Sigmoid colon (tissue), 4 donors: ENCODE measurements at regions not wholly inside any gene's neighbourhood (a gene's known extent, or its start where the extent isn't known, plus 50 kb on each side); places are given as distances from the start of the nearest gene placed in this dataset.

Source experiments
- EP300 ChIP-seq, 4 donors: sonication (generic); formaldehyde crosslinking; IDR thresholded peaks; one replicate each; pipeline ENCODE4 v1.6.1; 2017; ENCODE audit warnings: antibody characterized with exemption in 4 of 4
- POLR2A ChIP-seq, 2 donors: fragments of 450-650 bp; IDR thresholded peaks; one replicate each; pipeline ENCODE4 v1.6.1; 2016; ENCODE audit warnings: antibody characterized with exemption in 2 of 2, mild to moderate bottlenecking in 2 of 2, moderate library complexity in 2 of 2
- POLR2AphosphoS5 ChIP-seq, 4 donors: sonication (generic); formaldehyde crosslinking; IDR thresholded peaks; one replicate each; pipeline ENCODE4 v1.6.1; 2017; ENCODE audit warnings: antibody characterized with exemption in 4 of 4
- TF ChIP-seq, protein P1 (sequence below), 4 experiments: fragments of 450-650 bp in 3 of 4; fragments of 200-600 bp in 1 of 4; IDR thresholded peaks; one replicate each; pipeline ENCODE4 v1.5.1; 2016 to 2019; ENCODE audit warnings: antibody characterized with exemption in 4 of 4, mild to moderate bottlenecking in 3 of 4, moderate library complexity in 2 of 4

GRCh38 chr10:21021231-21021630, 124.1 kb upstream of the NEBL start:
- TF ChIP-seq, protein P1, sequence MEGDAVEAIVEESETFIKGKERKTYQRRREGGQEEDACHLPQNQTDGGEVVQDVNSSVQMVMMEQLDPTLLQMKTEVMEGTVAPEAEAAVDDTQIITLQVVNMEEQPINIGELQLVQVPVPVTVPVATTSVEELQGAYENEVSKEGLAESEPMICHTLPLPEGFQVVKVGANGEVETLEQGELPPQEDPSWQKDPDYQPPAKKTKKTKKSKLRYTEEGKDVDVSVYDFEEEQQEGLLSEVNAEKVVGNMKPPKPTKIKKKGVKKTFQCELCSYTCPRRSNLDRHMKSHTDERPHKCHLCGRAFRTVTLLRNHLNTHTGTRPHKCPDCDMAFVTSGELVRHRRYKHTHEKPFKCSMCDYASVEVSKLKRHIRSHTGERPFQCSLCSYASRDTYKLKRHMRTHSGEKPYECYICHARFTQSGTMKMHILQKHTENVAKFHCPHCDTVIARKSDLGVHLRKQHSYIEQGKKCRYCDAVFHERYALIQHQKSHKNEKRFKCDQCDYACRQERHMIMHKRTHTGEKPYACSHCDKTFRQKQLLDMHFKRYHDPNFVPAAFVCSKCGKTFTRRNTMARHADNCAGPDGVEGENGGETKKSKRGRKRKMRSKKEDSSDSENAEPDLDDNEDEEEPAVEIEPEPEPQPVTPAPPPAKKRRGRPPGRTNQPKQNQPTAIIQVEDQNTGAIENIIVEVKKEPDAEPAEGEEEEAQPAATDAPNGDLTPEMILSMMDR (IDR thresholded peaks at IDR 0.05) = no peak
- TF ChIP-seq POLR2A (IDR thresholded peaks at IDR 0.05) (no peak), EP300 (IDR thresholded peaks at IDR 0.05) (no peak), POLR2AphosphoS5 (IDR thresholded peaks at IDR 0.05) (no peak)
